Activated CD4-positive, alpha-beta T cell treated with anti-CD3 and anti-CD28 coated beads, Interleukin-10, Interleukin-2, amounts not matched to agents 100 ng/mL and 50 ng/mL, durations not matched to agents 16 hours and 8 hours (primary cell): ENCODE measurements at regions not wholly inside any gene's neighbourhood (a gene's known extent, or its start where the extent isn't known, plus 50 kb on each side); places are given as distances from the start of the nearest gene placed in this dataset.

Experiments used
- DNase-seq: peaks from one replicate; pipeline ENCODE4 v3.0.0-alpha.2; 2020

- DNase-seq, result no peak
Measured at GRCh38 chr15:87129916-87130315, 1050.2 kb downstream of the AGBL1 start.

- DNase-seq, result no peak
Measured at GRCh38 chr15:87123676-87124382, 1044.2 kb downstream of the AGBL1 start.

- DNase-seq, result no peak
Measured at GRCh38 chr15:87121336-87121735, 1041.7 kb downstream of the AGBL1 start.

GRCh38 chr15:87120555-87120954 lies 1040.9 kb downstream of the AGBL1 start:
- no peak for DNase-seq

DNA sequence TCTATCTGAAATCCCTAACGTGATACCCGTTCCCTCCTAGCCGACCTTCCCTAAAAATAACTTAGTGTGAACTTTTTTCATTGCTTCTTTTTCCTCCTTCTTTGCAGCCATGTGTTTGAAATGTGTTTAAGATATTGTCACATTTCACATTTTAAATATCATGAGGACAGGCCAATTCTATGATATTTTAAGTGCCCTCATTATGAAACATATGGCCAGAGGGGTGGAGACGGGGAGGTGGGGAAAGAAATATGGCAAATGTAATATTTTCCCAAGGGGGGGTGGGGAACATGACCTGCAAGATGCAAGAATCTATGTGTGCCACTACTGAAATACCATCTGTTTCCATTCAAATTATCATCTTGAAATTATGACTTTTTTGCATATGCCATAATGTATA lies 1039.2 kb downstream of the AGBL1 start:
- DNase-seq, result no peak

DNA sequence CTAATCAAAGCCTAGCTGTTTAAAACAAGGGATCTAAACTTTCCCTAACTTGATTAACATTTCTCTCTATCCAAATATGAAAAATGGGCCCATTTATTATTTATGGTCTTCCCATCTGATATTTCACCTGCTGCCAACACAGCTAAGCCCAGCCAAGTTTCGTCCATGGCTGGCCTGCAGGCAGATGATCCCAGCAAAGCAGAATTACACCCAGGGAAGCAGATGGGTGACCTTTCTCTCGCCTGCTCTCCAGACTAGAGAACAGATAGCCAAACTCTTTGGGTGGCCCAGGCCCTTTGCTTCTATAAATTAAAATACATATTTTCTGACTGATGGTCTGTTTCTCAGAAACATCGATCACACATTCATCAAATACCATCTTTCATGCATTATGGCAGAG lies 1038.8 kb downstream of the AGBL1 start:
- no peak for DNase-seq

- DNase-seq, result no peak
Measured at GRCh38 chr15:87115795-87116194, 1036.1 kb downstream of the AGBL1 start.

DNA sequence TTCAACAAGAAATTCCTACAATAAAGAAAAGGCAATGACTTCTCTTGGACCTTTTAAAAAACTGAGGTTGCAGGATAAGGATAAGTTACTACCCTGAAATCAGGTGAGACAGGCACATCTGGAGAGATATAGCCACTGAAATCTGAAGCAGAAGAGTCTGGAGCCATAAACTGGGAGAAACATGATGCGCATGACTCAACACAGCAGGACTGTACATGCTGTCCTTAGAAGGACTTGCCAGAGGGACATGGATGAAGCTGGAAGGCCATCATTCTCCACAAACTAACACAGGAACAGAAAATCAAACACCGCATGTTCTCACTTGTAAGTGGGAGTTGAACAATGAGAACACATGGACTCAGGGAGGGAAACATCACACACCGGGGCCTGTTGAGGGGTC lies 1020.2 kb downstream of the AGBL1 start:
- DNase-seq, result no peak

GRCh38 chr15:87089551-87089950 lies 1009.9 kb downstream of the AGBL1 start:
- DNase-seq, result no peak

DNA sequence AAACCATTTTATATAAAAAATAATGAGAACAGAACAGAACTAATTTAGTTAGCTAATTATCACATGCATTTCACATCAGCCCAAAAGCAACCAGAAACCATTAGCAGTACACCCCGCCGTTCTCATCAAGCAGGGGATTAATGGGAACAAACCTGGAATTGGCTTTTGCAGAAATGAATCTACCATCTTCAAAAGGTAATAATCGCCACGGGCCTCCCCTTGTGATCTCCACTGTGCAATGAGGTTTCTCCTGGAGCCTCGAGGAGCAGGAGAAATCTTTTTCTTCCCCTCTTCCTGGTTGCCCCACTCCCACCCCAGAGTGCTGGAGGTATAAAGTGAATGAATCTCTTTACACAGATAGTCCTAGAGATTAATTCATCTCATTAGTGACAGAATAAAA lies 1003.5 kb downstream of the AGBL1 start:
- DNase-seq, result no peak

DNA sequence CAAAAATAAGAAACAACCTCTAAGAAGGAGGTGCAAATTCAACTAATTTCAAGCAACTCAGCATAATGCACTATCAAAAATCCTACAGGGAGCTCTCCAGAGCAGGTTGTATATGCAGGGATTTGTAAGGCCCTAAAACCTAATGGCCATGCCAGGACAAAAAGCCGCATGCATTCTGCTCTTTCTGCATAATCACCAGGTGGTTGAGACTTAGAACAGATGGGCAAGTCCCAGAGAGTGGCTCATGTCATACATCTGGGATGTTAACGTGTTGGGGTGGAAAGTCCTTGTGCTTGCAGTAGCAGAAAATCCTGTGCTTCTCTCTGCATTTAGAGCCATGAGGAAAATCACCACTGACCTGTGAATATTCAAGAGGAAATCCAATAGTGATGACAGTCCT lies 1002.9 kb downstream of the AGBL1 start:
- DNase-seq, result no peak

GRCh38 chr15:87080547-87080946 lies 1000.9 kb downstream of the AGBL1 start:
- DNase-seq, result no peak
